ENCODE measurements at regions not wholly inside any gene's neighbourhood (a gene's known extent, or its start where the extent isn't known, plus 50 kb on each side); places are given as distances from the start of the nearest gene placed in this dataset.

GRCh38 chr10:109191341-109191740 lies 732.0 kb downstream of the XPNPEP1 start:
- Histone ChIP-seq H3K4me2 (ENCODE audit: unreplicated experiment) (no peak overlapping the region), H3K9me2 (ENCODE audit: insufficient read depth) (no peaks in the 10 kb centered on the region), H3K27me3 (replicated peaks; ENCODE audit: insufficient read depth) (no peaks in the 10 kb centered on the region; the same call in 1 of the 2 replicates), H3F3A (ENCODE audit: insufficient read depth) (no peaks in the 10 kb centered on the region), H3K27ac (no peak overlapping the region), H3K9ac (no peak overlapping the region), H3K79me2 (ENCODE audit: insufficient read depth) (no peaks in the 10 kb centered on the region), H3K9me3 (ENCODE audit: low read depth) (no peaks in the 10 kb centered on the region), H3K4me1 (ENCODE audit: insufficient read depth) (no peaks in the 10 kb centered on the region), H4K20me1 (ENCODE audit: insufficient read depth) (no peaks in the 10 kb centered on the region), H2AFZ (no peak overlapping the region), H3K4me3 (no peak overlapping the region), H3K36me3 (ENCODE audit: low read depth) (no peaks in the 10 kb centered on the region)
- TF ChIP-seq EZH2phosphoT487 (IDR thresholded peaks at IDR 0.05; ENCODE audit: insufficient read depth, low read depth) (no peak), EZH2 (IDR thresholded peaks at IDR 0.05; ENCODE audit: insufficient read depth, poor library complexity, severe bottlenecking) (no peak)
- DNase-seq, result no peak
- 67 to 68% methylated on average over 5 of the region's 5 CpGs for WGBS, 2 experiments (ENCODE audit: low coverage in 1 of 2, low lambda C conversion rate in 2 of 2, missing lambda C conversion rate in 2 of 2)
- in situ Hi-C loops (cut with MboI), result no loop called here

- H3K4me1 ChIP-seq (ENCODE audit: insufficient read depth), result no peaks in the 10 kb centered on the region
- H3K36me3 ChIP-seq (ENCODE audit: low read depth), result no peaks in the 10 kb centered on the region
- H3K79me2 ChIP-seq (ENCODE audit: insufficient read depth), result no peaks in the 10 kb centered on the region
- no peak for DNase-seq
- no peaks in the 10 kb centered on the region for H3F3A ChIP-seq (ENCODE audit: insufficient read depth)
- no peak overlapping the region for H3K27ac ChIP-seq
- no peaks in the 10 kb centered on the region for H3K9me2 ChIP-seq (ENCODE audit: insufficient read depth)
- no peaks in the 10 kb centered on the region for H4K20me1 ChIP-seq (ENCODE audit: insufficient read depth)
- no peak overlapping the region for H2AFZ ChIP-seq
- H3K27me3 ChIP-seq (replicated peaks; ENCODE audit: insufficient read depth), result no peaks in the 10 kb centered on the region; the same call in 1 of the 2 replicates
- no peak for TF ChIP-seq EZH2 (IDR thresholded peaks at IDR 0.05; ENCODE audit: insufficient read depth, poor library complexity, severe bottlenecking)
- TF ChIP-seq EZH2phosphoT487 (IDR thresholded peaks at IDR 0.05; ENCODE audit: insufficient read depth, low read depth), result no peak
- H3K4me2 ChIP-seq (ENCODE audit: unreplicated experiment), result no peak overlapping the region
- H3K9me3 ChIP-seq (ENCODE audit: low read depth), result no peaks in the 10 kb centered on the region
- H3K9ac ChIP-seq, result no peak overlapping the region
- H3K4me3 ChIP-seq, result no peak overlapping the region
- WGBS, 2 experiments (ENCODE audit: low coverage in 1 of 2, low lambda C conversion rate in 2 of 2, missing lambda C conversion rate in 2 of 2), result 16 to 19% methylated on average over 2 of the region's 2 CpGs
- in situ Hi-C loops (cut with MboI), result no loop called here
These were observed 735.6 kb downstream of the XPNPEP1 start for GRCh38 chr10:109187677-109188076.

- Histone ChIP-seq H3K9me2 (ENCODE audit: insufficient read depth) (no peaks in the 10 kb centered on the region), H3K79me2 (ENCODE audit: insufficient read depth) (no peaks in the 10 kb centered on the region), H4K20me1 (ENCODE audit: insufficient read depth) (no peaks in the 10 kb centered on the region), H3K4me3 (no peak overlapping the region), H3K27ac (no peak overlapping the region), H3K4me2 (ENCODE audit: unreplicated experiment) (no peak overlapping the region), H3K9ac (no peak overlapping the region), H3F3A (ENCODE audit: insufficient read depth) (no peaks in the 10 kb centered on the region), H3K27me3 (replicated peaks; ENCODE audit: insufficient read depth) (no peaks in the 10 kb centered on the region), H3K9me3 (ENCODE audit: low read depth) (no peaks in the 10 kb centered on the region), H2AFZ (no peak overlapping the region), H3K36me3 (ENCODE audit: low read depth) (no peaks in the 10 kb centered on the region), H3K4me1 (ENCODE audit: insufficient read depth) (no peaks in the 10 kb centered on the region)
- peak; percentile 31 for DNase-seq
- in situ Hi-C loops (cut with MboI), result no loop called here
- TF ChIP-seq EZH2phosphoT487 (IDR thresholded peaks at IDR 0.05; ENCODE audit: insufficient read depth, low read depth) (no peak), EZH2 (IDR thresholded peaks at IDR 0.05; ENCODE audit: insufficient read depth, poor library complexity, severe bottlenecking) (no peak)
These were observed 739.9 kb downstream of the XPNPEP1 start for GRCh38 chr10:109183366-109183765.

- Histone ChIP-seq H3K9ac (no peak overlapping the region), H3F3A (ENCODE audit: insufficient read depth) (no peaks in the 10 kb centered on the region), H4K20me1 (ENCODE audit: insufficient read depth) (no peaks in the 10 kb centered on the region), H3K4me2 (ENCODE audit: unreplicated experiment) (no peak overlapping the region), H3K4me1 (ENCODE audit: insufficient read depth) (peaks cover 4% of the 10 kb centered on the region; the same call in 1 of the 2 replicates), H3K4me3 (no peak overlapping the region), H2AFZ (no peak overlapping the region), H3K79me2 (ENCODE audit: insufficient read depth) (no peaks in the 10 kb centered on the region), H3K27me3 (replicated peaks; ENCODE audit: insufficient read depth) (no peaks in the 10 kb centered on the region), H3K9me2 (ENCODE audit: insufficient read depth) (no peaks in the 10 kb centered on the region), H3K9me3 (ENCODE audit: low read depth) (no peaks in the 10 kb centered on the region), H3K27ac (no peak overlapping the region), H3K36me3 (ENCODE audit: low read depth) (no peaks in the 10 kb centered on the region)
- no peak for DNase-seq
- WGBS, 2 experiments (ENCODE audit: low coverage in 1 of 2, low lambda C conversion rate in 2 of 2, missing lambda C conversion rate in 2 of 2), result 11 to 24% methylated on average over 1 of the region's 1 CpG
- in situ Hi-C loops (cut with MboI), result no loop called here
- TF ChIP-seq EZH2 (IDR thresholded peaks at IDR 0.05; ENCODE audit: insufficient read depth, poor library complexity, severe bottlenecking) (no peak), EZH2phosphoT487 (IDR thresholded peaks at IDR 0.05; ENCODE audit: insufficient read depth, low read depth) (no peak)
These were observed 744.7 kb downstream of the XPNPEP1 start for GRCh38 chr10:109178591-109178990.

GRCh38 chr10:109174526-109174925 lies 748.8 kb downstream of the XPNPEP1 start:
- Histone ChIP-seq H3K4me1 (ENCODE audit: insufficient read depth) (peaks cover 4% of the 10 kb centered on the region; the same call in 1 of the 2 replicates), H3K27me3 (replicated peaks; ENCODE audit: insufficient read depth) (no peaks in the 10 kb centered on the region), H3K79me2 (ENCODE audit: insufficient read depth) (no peaks in the 10 kb centered on the region), H3K27ac (no peak overlapping the region), H3K9me2 (ENCODE audit: insufficient read depth) (no peaks in the 10 kb centered on the region), H3K9ac (no peak overlapping the region), H3K4me2 (ENCODE audit: unreplicated experiment) (no peak overlapping the region), H3K36me3 (ENCODE audit: low read depth) (no peaks in the 10 kb centered on the region), H3K9me3 (ENCODE audit: low read depth) (no peaks in the 10 kb centered on the region), H3K4me3 (no peak overlapping the region), H2AFZ (no peak overlapping the region), H3F3A (ENCODE audit: insufficient read depth) (no peaks in the 10 kb centered on the region), H4K20me1 (ENCODE audit: insufficient read depth) (no peaks in the 10 kb centered on the region)
- no peak for DNase-seq
- WGBS, 2 experiments (ENCODE audit: low coverage in 1 of 2, low lambda C conversion rate in 2 of 2, missing lambda C conversion rate in 2 of 2), result 62 to 79% methylated on average over 2 of the region's 2 CpGs
- in situ Hi-C loops (cut with MboI), result no loop called here
- TF ChIP-seq EZH2phosphoT487 (IDR thresholded peaks at IDR 0.05; ENCODE audit: insufficient read depth, low read depth) (no peak), EZH2 (IDR thresholded peaks at IDR 0.05; ENCODE audit: insufficient read depth, poor library complexity, severe bottlenecking) (no peak)

Data from GM23248 (cell line).